ENCODE measurements at regions not wholly inside any gene's neighbourhood (a gene's known extent, or its start where the extent isn't known, plus 50 kb on each side); places are given as distances from the start of the nearest gene placed in this dataset.

GRCh38 chr11:27907091-27907490 is 200.9 kb downstream of the KIF18A start:
- Histone ChIP-seq H3K9ac (replicated peaks in 1 of 4; ENCODE audit: extremely low read depth in 1 of 4, low read depth in 3 of 4, low read length in 3 of 4) (no peak overlapping the region), H3K79me1 (ENCODE audit: low read depth, low read length) (no peaks in the 10 kb centered on the region), H3K79me2 (ENCODE audit: control insufficient read depth in 1 of 2, insufficient read depth in 2 of 2, low read length in 2 of 2) (no peaks in the 10 kb centered on the region), H3K36me3 (ENCODE audit: control insufficient read depth in 2 of 4, insufficient read depth in 4 of 4, low read length in 3 of 4) (no peaks in the 10 kb centered on the region; a peak in 1 of 8 replicates), H3K4ac (replicated peaks; ENCODE audit: insufficient read length, low read depth, low read length) (no peak overlapping the region), H3K4me2 (ENCODE audit: insufficient read depth in 1 of 2, low read depth in 2 of 2, low read length in 2 of 2) (no peak overlapping the region), H3K56ac (replicated peaks; ENCODE audit: insufficient read length, low read depth, low read length) (no peak overlapping the region), H2BK15ac (ENCODE audit: low read length) (no peak overlapping the region), H4K91ac (replicated peaks; ENCODE audit: insufficient read length, low read length) (no peak overlapping the region), H3K27ac (ENCODE audit: low read depth, low read length) (no peak overlapping the region), H3K27me3 (replicated peaks in 1 of 4; ENCODE audit: control insufficient read depth in 3 of 4, extremely low read depth in 1 of 4, insufficient read depth in 3 of 4, low read length in 3 of 4) (no peaks in the 10 kb centered on the region; a peak in 1 of 7 replicates), H3K14ac (ENCODE audit: insufficient read length) (no peak overlapping the region), H3K23me2 (ENCODE audit: low read depth, low read length) (no peaks in the 10 kb centered on the region), H2BK12ac (ENCODE audit: low read depth, low read length) (no peak overlapping the region), H2AK5ac (ENCODE audit: low read depth, low read length) (no peak overlapping the region), H3K18ac (ENCODE audit: extremely low read depth, low read length) (no peak overlapping the region), H2BK5ac (ENCODE audit: low read depth, low read length) (no peak overlapping the region), H3K9me3 (ENCODE audit: insufficient read depth in 2 of 2, low read depth in 1 of 2, low read length in 1 of 2) (no peaks in the 10 kb centered on the region), H2BK20ac (ENCODE audit: low read length) (no peak overlapping the region), H4K5ac (ENCODE audit: insufficient read length, low read depth, low read length) (no peak overlapping the region), H3K23ac (ENCODE audit: insufficient read length) (no peak overlapping the region), H3K4me1 (replicated peaks in 1 of 4; ENCODE audit: control insufficient read depth in 3 of 4, insufficient read depth in 4 of 4, low read length in 3 of 4) (no peaks in the 10 kb centered on the region), H2AFZ (ENCODE audit: low read length) (no peak overlapping the region), H3K4me3 (ENCODE audit: extremely low read depth in 1 of 4, insufficient read depth in 2 of 4, low read depth in 3 of 4, low read length in 4 of 4) (no peak overlapping the region), H2BK120ac (replicated peaks; ENCODE audit: low read depth, low read length) (no peak overlapping the region), H4K8ac (ENCODE audit: extremely low read depth, insufficient read depth, low read length) (no peak overlapping the region), H4K20me1 (replicated peaks in 1 of 2; ENCODE audit: control insufficient read depth in 1 of 2, insufficient read depth in 2 of 2, low read length in 2 of 2) (no peaks in the 10 kb centered on the region)
- DNase-seq (ENCODE audit: low read depth in 1 of 2, low spot score in 2 of 2) (no peak), FAIRE-seq (no peak)
- POLR2A ChIA-PET (ENCODE audit: partially characterized antibody) = interaction anchor here (0.7 kb wide), 1 partner anchor 10 kb away, joined by 3 read pairs; no protein-coding TSS in a partner anchor
- CTCF ChIA-PET (ENCODE audit: partially characterized antibody) = interaction anchor here (0.6 kb wide), 2 partner anchors 472 to 611 kb away, joined by 3 to 4 read pairs; no protein-coding TSS in a partner anchor
- TF ChIP-seq SP4 (IDR thresholded peaks at IDR 0.05; ENCODE audit: low read length) = no peak
- TF ChIP-seq PHF8 (conservative IDR thresholded peaks at IDR 0.05; ENCODE audit: low read depth, low read length) = no peak
- TF ChIP-seq RAD21 (IDR thresholded peaks at IDR 0.05 in 1 of 2, conservative IDR thresholded peaks at IDR 0.05 in 1 of 2; ENCODE audit: low read depth in 2 of 2, low read length in 2 of 2) = no peak
- no peak for TF ChIP-seq E2F6 (IDR thresholded peaks at IDR 0.05)
- no peak for TF ChIP-seq ZNF274 (IDR thresholded peaks at IDR 0.05; ENCODE audit: borderline replicate concordance, extremely low read depth, low read length)
- no peak for TF ChIP-seq ASH2L (IDR thresholded peaks at IDR 0.05; ENCODE audit: low read length)
- no peak for TF ChIP-seq BACH1 (IDR thresholded peaks at IDR 0.05; ENCODE audit: low read length)
- TF ChIP-seq TAF1 (IDR thresholded peaks at IDR 0.05; ENCODE audit: low read depth, low read length) = no peak
- TF ChIP-seq CHD2 (IDR thresholded peaks at IDR 0.05; ENCODE audit: low read length) = no peak
- TF ChIP-seq RFX5 (IDR thresholded peaks at IDR 0.05; ENCODE audit: borderline replicate concordance, low read depth, low read length) = no peak
- no peak for TF ChIP-seq CEBPB (IDR thresholded peaks at IDR 0.05; ENCODE audit: low read depth, low read length)
- no peak for TF ChIP-seq TBP (IDR thresholded peaks at IDR 0.05; ENCODE audit: low read depth, low read length)
- TF ChIP-seq ATF3 (IDR thresholded peaks at IDR 0.05; ENCODE audit: insufficient read depth, low read depth, low read length) = no peak
- no peak for TF ChIP-seq RNF2 (IDR thresholded peaks at IDR 0.05; ENCODE audit: borderline replicate concordance, low read depth, low read length, missing control alignments, poor library complexity, severe bottlenecking)
- WGBS, 2 experiments (ENCODE audit: extremely low coverage in 1 of 2, insufficient coverage in 1 of 2, insufficient read length in 1 of 2, insufficient replicate concordance in 2 of 2, low coverage in 1 of 2, low lambda C conversion rate in 2 of 2, missing lambda C conversion rate in 1 of 2) = 82% methylated on average over 2 of the region's 2 CpGs; no CpG with 5 or more reads in 1 of the 2 experiments
